ENCODE measurements at regions not wholly inside any gene's neighbourhood (a gene's known extent, or its start where the extent isn't known, plus 50 kb on each side); places are given as distances from the start of the nearest gene placed in this dataset.

DNA sequence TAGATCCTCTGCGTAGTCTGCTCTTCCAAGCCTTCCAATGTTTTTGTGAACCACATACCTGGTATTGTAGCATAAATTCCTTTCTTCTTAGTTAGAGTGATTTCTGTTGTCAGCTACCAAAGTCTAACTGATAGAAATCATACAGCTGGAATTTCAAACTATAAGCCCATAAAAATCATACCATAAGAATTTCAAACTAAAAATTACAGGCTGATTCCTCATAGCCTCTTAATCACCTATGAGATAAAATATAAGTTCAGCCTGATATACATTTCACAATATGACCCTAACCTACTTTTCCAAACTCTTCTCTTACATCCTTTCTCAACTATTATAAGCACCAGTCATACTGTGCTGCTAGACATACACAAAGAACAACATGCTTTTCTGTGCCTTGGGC, 64.8 kb downstream of the PTHLH start:
- no peaks in the 10 kb centered on the region for H3K4me1 ChIP-seq (ENCODE audit: control insufficient read depth, insufficient read depth, low read length, poor library complexity, severe bottlenecking)
- no peaks in the 10 kb centered on the region for H3K36me3 ChIP-seq (ENCODE audit: control insufficient read depth, insufficient read depth, low read length)
- no peak overlapping the region for H3K4me3 ChIP-seq (ENCODE audit: extremely low read depth, insufficient read depth, low read length, poor library complexity, severe bottlenecking)
- H3K9me3 ChIP-seq (ENCODE audit: control insufficient read depth, low read length): peaks cover 6% of the 10 kb centered on the region
- no CpG with 5 or more reads among the region's 1 CpG for WGBS, 2 experiments (ENCODE audit: insufficient coverage in 2 of 2)
- H3K27ac ChIP-seq (ENCODE audit: low read depth, low read length, severe bottlenecking): no peak overlapping the region

- Histone ChIP-seq H3K4me3 (ENCODE audit: extremely low read depth, insufficient read depth, low read length, poor library complexity, severe bottlenecking) (no peak overlapping the region), H3K36me3 (ENCODE audit: control insufficient read depth, insufficient read depth, low read length) (no peaks in the 10 kb centered on the region), H3K4me1 (ENCODE audit: control insufficient read depth, insufficient read depth, low read length, poor library complexity, severe bottlenecking) (peaks cover 2% of the 10 kb centered on the region), H3K27ac (ENCODE audit: low read depth, low read length, severe bottlenecking) (no peak overlapping the region), H3K9me3 (ENCODE audit: control insufficient read depth, low read length) (peaks cover 6% of the 10 kb centered on the region)
- 94 to 100% methylated on average over 2 of the region's 3 CpGs for WGBS, 2 experiments (ENCODE audit: insufficient coverage in 2 of 2)
Measured at GRCh38 chr12:27906658-27907473, 65.7 kb downstream of the PTHLH start.

DNA sequence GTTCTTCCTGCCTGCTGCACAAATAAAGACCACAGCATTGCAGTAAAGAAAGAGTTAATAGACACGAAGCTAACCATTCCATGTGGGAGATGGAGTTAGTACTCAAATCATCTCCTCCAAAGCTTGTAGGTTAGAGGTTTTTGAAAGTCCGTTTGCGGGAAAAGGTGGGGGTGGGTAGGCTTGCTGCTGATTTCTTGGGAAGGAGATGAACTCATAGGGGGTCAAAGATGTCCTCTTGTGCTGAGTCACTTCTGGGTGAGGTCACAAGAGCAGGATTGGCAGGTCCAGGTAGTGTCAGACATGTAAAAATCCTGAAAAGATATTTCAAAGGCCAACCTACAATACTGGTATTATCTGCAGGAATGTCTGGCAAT, 66.4 kb downstream of the PTHLH start:
- Histone ChIP-seq H3K9me3 (ENCODE audit: control insufficient read depth, low read length) (peaks cover 6% of the 10 kb centered on the region), H3K4me3 (ENCODE audit: extremely low read depth, insufficient read depth, low read length, poor library complexity, severe bottlenecking) (no peak overlapping the region), H3K36me3 (ENCODE audit: control insufficient read depth, insufficient read depth, low read length) (no peaks in the 10 kb centered on the region), H3K4me1 (ENCODE audit: control insufficient read depth, insufficient read depth, low read length, poor library complexity, severe bottlenecking) (peaks cover 3% of the 10 kb centered on the region), H3K27ac (ENCODE audit: low read depth, low read length, severe bottlenecking) (no peak overlapping the region)
- 79 to 93% methylated on average over 2 to 3 of the region's 3 CpGs for WGBS, 2 experiments (ENCODE audit: insufficient coverage in 2 of 2)

DNA sequence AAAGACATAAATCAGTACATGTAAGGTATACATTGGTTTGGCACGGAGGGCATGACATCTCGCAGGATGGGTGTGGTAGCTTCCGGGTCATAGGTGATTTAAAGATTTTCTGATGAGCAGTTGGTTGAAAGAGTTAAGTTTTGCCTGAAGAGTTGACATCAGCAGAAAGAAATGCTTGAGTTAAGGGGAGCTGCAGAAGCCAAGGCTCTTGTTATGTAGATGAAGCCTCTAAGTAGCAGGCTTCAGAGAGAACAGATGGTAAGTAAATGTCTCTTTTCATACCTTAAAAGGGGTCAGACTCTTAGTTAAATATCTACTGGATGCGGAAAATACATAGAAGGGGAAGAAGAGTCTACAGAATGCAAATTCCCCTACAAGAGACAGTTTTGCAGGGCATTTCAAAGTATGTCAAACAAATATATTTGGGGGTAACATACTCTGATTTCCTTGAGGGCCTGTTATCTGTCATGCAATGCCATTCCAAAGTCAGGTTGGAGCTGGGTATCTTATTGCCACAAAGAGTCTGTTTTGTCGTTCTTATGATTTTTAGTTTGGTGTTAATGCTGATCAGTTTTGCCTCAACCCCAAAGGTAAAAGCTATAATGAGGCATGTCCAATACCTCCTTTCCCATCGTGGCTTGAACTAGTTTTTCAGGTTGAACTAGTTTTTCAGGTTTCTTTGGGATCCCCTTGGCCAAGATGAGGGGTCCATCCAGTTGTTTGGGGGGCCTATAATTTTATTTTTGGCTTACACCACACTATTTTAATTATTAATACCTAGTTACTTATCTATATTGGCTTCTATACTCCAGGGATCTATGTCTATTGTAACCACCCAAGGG, 67.0 kb downstream of the PTHLH start:
- Histone ChIP-seq H3K4me1 (ENCODE audit: control insufficient read depth, insufficient read depth, low read length, poor library complexity, severe bottlenecking) (peaks cover 3% of the 10 kb centered on the region), H3K9me3 (ENCODE audit: control insufficient read depth, low read length) (peaks cover 6% of the 10 kb centered on the region), H3K4me3 (ENCODE audit: extremely low read depth, insufficient read depth, low read length, poor library complexity, severe bottlenecking) (no peak overlapping the region), H3K27ac (ENCODE audit: low read depth, low read length, severe bottlenecking) (no peak overlapping the region), H3K36me3 (ENCODE audit: control insufficient read depth, insufficient read depth, low read length) (no peaks in the 10 kb centered on the region)
- whole genome bisulfite sequencing, 2 experiments (ENCODE audit: insufficient coverage in 2 of 2): 65 to 86% methylated on average over 2 to 3 of the region's 6 CpGs

DNA sequence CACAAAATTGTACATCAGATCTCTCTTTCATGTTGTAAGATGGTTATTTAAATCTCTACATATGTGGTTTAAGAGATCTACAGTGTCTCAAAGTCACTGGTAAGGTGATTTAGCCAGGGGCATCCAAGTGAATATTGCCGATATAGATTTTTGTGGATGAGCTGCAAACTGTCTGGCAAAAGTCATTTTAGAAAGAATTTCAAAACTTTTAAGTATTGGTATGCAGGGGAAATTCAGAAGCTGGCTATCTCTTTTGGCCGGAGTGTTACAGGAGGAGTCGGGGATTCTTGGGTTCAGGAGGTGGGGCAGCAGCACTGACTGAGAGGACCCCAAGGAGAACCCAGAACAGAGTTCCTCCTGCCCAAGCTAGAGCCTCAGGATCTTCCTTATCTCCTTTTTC, 69.9 kb downstream of the PTHLH start:
- 87 to 96% methylated on average over 3 of the region's 3 CpGs for WGBS, 2 experiments (ENCODE audit: insufficient coverage in 2 of 2)
- no peaks in the 10 kb centered on the region for H3K36me3 ChIP-seq (ENCODE audit: control insufficient read depth, insufficient read depth, low read length)
- H3K4me1 ChIP-seq (ENCODE audit: control insufficient read depth, insufficient read depth, low read length, poor library complexity, severe bottlenecking): peaks cover 7% of the 10 kb centered on the region
- H3K9me3 ChIP-seq (ENCODE audit: control insufficient read depth, low read length): peaks cover 6% of the 10 kb centered on the region
- no peak overlapping the region for H3K27ac ChIP-seq (ENCODE audit: low read depth, low read length, severe bottlenecking)
- H3K4me3 ChIP-seq (ENCODE audit: extremely low read depth, insufficient read depth, low read length, poor library complexity, severe bottlenecking): no peak overlapping the region

DNA sequence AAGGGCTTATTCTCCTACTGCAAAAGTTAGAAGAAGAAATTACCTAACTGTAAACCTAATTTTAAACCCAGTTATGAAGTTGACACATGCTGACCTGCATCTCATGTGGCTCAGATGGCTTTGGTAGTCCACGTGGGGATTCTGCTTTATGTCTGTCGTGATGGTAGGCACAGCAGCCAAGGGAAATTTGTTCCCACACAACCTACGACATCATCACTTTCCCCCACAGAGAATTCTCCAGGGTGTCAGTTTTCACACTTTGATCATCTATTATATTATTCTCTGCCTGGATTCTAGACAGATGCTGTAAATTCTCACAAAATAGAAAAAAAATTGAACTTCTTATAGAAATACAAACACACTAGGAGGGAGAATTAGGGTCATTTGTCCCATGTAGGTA, 70.6 kb downstream of the PTHLH start:
- 60 to 83% methylated on average over 2 to 3 of the region's 3 CpGs for WGBS, 2 experiments (ENCODE audit: insufficient coverage in 2 of 2)
- Histone ChIP-seq H3K27ac (ENCODE audit: low read depth, low read length, severe bottlenecking) (no peak overlapping the region), H3K9me3 (ENCODE audit: control insufficient read depth, low read length) (peaks cover 6% of the 10 kb centered on the region), H3K4me3 (ENCODE audit: extremely low read depth, insufficient read depth, low read length, poor library complexity, severe bottlenecking) (no peak overlapping the region), H3K4me1 (ENCODE audit: control insufficient read depth, insufficient read depth, low read length, poor library complexity, severe bottlenecking) (peaks cover 7% of the 10 kb centered on the region), H3K36me3 (ENCODE audit: control insufficient read depth, insufficient read depth, low read length) (no peaks in the 10 kb centered on the region)

DNA sequence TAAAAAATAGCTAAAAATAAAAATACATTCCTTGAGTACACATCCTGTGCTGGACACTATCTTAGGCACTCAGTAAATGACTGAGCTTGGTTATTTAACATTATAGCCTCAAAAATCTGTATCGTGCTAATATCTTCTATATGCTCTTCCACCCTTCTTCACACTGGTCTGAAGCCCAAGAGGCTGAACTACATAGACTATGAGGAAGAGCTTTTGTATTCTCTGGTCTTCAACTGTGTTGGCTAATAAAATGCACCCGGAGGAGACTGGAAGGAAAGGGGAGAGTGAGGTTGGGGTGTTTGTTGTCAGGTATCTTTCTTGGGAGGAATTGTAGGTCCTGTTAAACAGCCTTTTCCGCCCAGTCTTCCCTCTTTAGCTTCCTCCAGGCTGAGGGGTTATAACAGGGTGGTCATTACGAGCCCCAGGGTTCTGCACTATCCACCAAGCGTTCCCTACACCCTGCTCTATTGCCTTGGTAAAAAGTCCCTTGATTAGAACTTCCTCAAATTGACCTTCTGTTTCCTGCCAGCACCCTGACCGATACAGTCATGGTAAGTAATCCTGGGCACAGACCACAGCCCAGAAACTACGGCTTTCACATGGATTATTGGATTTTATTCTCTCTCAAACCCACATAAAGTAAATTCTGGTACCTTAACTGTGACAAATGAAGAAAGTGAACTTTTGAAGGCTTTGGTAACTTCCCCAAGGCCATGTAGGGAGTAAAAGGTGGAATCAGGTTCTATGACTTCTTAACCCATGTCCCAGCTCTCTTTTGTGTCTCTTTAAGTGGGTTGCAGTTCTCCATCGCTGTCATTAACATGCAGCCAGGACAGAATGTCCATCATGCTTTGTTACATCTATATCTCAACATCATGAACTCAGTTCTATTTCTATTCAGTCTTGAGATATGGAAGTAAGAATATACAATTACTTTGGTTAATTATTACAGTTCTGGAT, 71.3 kb downstream of the PTHLH start:
- 93 to 97% methylated on average over 3 to 4 of the region's 8 CpGs for WGBS, 2 experiments (ENCODE audit: insufficient coverage in 2 of 2)
- Histone ChIP-seq H3K36me3 (ENCODE audit: control insufficient read depth, insufficient read depth, low read length) (no peaks in the 10 kb centered on the region), H3K4me3 (ENCODE audit: extremely low read depth, insufficient read depth, low read length, poor library complexity, severe bottlenecking) (no peak overlapping the region), H3K9me3 (ENCODE audit: control insufficient read depth, low read length) (peaks cover 6% of the 10 kb centered on the region), H3K27ac (ENCODE audit: low read depth, low read length, severe bottlenecking) (no peak overlapping the region), H3K4me1 (ENCODE audit: control insufficient read depth, insufficient read depth, low read length, poor library complexity, severe bottlenecking) (peaks cover 7% of the 10 kb centered on the region)

DNA sequence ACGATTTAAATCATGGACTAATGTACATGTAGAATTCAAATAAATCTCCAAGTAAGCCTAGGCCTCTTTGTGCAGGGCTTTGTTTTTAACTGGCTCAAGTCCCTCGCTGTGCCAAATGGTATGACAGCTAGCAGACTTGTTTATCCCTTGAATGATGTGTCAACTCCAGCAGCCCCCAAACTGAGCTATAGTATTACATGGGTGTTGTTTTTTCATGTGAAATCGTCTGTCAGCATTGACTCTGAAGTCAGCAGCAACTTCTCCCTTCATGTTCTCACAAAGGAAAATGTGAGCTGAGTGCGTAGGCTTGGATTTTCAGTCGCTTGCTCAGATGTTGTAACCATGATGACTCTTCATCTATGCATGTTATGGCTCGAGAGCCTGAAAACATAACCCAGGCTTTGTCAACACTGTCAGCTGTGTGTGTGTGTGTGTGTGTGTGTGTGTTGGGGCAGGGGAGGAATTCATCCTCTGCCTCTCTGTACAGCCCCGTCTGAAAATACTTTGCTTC, 73.3 kb downstream of the PTHLH start:
- Histone ChIP-seq H3K4me3 (ENCODE audit: extremely low read depth, insufficient read depth, low read length, poor library complexity, severe bottlenecking) (no peak overlapping the region), H3K9me3 (ENCODE audit: control insufficient read depth, low read length) (no peaks in the 10 kb centered on the region), H3K27ac (ENCODE audit: low read depth, low read length, severe bottlenecking) (peak overlapping the region; percentile 73), H3K4me1 (ENCODE audit: control insufficient read depth, insufficient read depth, low read length, poor library complexity, severe bottlenecking) (peaks cover 7% of the 10 kb centered on the region), H3K36me3 (ENCODE audit: control insufficient read depth, insufficient read depth, low read length) (no peaks in the 10 kb centered on the region)
- 71% methylated on average over 4 of the region's 7 CpGs; no CpG with 5 or more reads in 1 of the 2 experiments for WGBS, 2 experiments (ENCODE audit: insufficient coverage in 2 of 2)

GRCh38 chr12:27898022-27898421, 74.5 kb downstream of the PTHLH start:
- no peak overlapping the region for H3K27ac ChIP-seq (ENCODE audit: low read depth, low read length, severe bottlenecking)
- 92 to 100% methylated on average over 2 of the region's 3 CpGs for WGBS, 2 experiments (ENCODE audit: insufficient coverage in 2 of 2)
- no peaks in the 10 kb centered on the region for H3K36me3 ChIP-seq (ENCODE audit: control insufficient read depth, insufficient read depth, low read length)
- peaks cover 7% of the 10 kb centered on the region for H3K4me1 ChIP-seq (ENCODE audit: control insufficient read depth, insufficient read depth, low read length, poor library complexity, severe bottlenecking)
- no peak overlapping the region for H3K4me3 ChIP-seq (ENCODE audit: extremely low read depth, insufficient read depth, low read length, poor library complexity, severe bottlenecking)
- no peaks in the 10 kb centered on the region for H3K9me3 ChIP-seq (ENCODE audit: control insufficient read depth, low read length)

DNA sequence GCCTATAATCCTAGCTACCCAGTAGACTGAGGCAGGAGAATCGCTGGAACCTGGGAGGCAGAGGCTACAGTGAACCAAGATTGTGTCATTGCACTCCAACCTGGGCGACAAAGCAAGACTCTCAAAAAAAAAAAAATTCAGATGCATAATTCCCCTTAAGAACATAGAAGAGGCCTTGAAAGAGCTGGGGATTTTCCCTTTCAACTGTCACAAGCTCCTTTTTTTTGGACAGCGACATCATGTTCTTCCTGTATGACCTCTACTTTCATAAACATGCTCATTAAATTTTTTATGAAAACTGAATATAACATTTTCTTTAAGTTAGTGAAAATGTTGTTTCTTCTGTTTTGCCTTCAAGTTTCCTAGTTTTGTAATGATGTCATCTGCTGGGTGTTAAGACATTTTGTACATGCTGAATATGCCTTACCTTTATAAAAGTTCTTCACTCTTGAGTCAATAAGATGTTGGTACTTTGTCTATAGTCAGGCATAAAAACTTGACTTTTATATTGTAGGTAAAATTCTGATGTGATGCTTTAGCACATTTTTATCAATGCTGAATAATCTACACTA, 76.0 kb downstream of the PTHLH start:
- Histone ChIP-seq H3K9me3 (ENCODE audit: control insufficient read depth, low read length) (no peaks in the 10 kb centered on the region), H3K4me1 (ENCODE audit: control insufficient read depth, insufficient read depth, low read length, poor library complexity, severe bottlenecking) (peaks cover 4% of the 10 kb centered on the region), H3K27ac (ENCODE audit: low read depth, low read length, severe bottlenecking) (no peak overlapping the region), H3K36me3 (ENCODE audit: control insufficient read depth, insufficient read depth, low read length) (no peaks in the 10 kb centered on the region), H3K4me3 (ENCODE audit: extremely low read depth, insufficient read depth, low read length, poor library complexity, severe bottlenecking) (no peak overlapping the region)
- whole genome bisulfite sequencing, 2 experiments (ENCODE audit: insufficient coverage in 2 of 2): 100% methylated on average over 2 of the region's 3 CpGs; no CpG with 5 or more reads in 1 of the 2 experiments
